Gastroesophageal sphincter (tissue), 3 donors: ENCODE measurements at regions not wholly inside any gene's neighbourhood (a gene's known extent, or its start where the extent isn't known, plus 50 kb on each side); places are given as distances from the start of the nearest gene placed in this dataset.

Source experiments
- EP300 ChIP-seq: sonication (generic); formaldehyde crosslinking; IDR thresholded peaks from one replicate; pipeline ENCODE4 v1.6.1; 2017; ENCODE audit warnings: antibody characterized with exemption, mild to moderate bottlenecking
- POLR2AphosphoS5 ChIP-seq: sonication (generic); formaldehyde crosslinking; IDR thresholded peaks from one replicate; pipeline ENCODE4 v1.6.1; 2017; ENCODE audit warnings: antibody characterized with exemption
- TF ChIP-seq, protein P1 (sequence below), 4 experiments: fragments of 200-600 bp in 2 of 4; fragments of 450-650 bp in 2 of 4; sonication (generic) in 1 of 4; IDR thresholded peaks; one replicate each; pipeline ENCODE4 v1.5.1; 2017 to 2019; ENCODE audit warnings: antibody characterized with exemption in 4 of 4, mild to moderate bottlenecking in 2 of 4, moderate library complexity in 2 of 4

DNA sequence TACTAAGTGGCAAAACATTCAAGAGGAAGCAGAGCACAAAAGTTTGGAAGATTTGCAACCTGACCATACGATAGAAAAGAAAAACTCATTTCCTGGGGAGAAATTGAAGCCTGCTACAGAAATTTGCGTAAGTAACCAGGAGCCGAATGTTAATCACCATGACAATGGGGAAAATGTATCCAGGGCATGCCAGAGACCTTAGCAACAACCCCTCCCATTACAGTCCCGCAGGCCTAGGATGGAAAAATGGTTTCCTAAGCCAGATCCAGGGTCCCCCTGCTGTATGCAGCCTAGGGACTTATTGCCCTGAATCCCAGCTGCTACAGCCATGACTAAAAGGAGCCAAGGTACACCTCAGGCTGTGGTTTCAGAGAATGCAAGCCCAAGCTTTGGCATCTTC, 472.2 kb upstream of the KLHL4 start:
- TF ChIP-seq, protein P1, sequence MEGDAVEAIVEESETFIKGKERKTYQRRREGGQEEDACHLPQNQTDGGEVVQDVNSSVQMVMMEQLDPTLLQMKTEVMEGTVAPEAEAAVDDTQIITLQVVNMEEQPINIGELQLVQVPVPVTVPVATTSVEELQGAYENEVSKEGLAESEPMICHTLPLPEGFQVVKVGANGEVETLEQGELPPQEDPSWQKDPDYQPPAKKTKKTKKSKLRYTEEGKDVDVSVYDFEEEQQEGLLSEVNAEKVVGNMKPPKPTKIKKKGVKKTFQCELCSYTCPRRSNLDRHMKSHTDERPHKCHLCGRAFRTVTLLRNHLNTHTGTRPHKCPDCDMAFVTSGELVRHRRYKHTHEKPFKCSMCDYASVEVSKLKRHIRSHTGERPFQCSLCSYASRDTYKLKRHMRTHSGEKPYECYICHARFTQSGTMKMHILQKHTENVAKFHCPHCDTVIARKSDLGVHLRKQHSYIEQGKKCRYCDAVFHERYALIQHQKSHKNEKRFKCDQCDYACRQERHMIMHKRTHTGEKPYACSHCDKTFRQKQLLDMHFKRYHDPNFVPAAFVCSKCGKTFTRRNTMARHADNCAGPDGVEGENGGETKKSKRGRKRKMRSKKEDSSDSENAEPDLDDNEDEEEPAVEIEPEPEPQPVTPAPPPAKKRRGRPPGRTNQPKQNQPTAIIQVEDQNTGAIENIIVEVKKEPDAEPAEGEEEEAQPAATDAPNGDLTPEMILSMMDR (IDR thresholded peaks at IDR 0.05), result no peak
- TF ChIP-seq POLR2AphosphoS5, result no peak
- TF ChIP-seq EP300, result no peak
